GM20431 (cell line): ENCODE measurements at regions not wholly inside any gene's neighbourhood (a gene's known extent, or its start where the extent isn't known, plus 50 kb on each side); places are given as distances from the start of the nearest gene placed in this dataset.
"Not testable (repeated sequence)": the region's sequence is repeated elsewhere in the genome, so short reads cannot be mapped to it uniquely, and the experiment has no call there.

Experiments
- in situ Hi-C: fragments of 300-500 bp; cut with MseI, MboI; formaldehyde crosslinking; loops from one replicate; pipeline ENCODE4 v1.15.0; 2020; ENCODE audit warnings: low sequenced_read_pairs; ENCODE audit not compliant: unreplicated experiment

DNA sequence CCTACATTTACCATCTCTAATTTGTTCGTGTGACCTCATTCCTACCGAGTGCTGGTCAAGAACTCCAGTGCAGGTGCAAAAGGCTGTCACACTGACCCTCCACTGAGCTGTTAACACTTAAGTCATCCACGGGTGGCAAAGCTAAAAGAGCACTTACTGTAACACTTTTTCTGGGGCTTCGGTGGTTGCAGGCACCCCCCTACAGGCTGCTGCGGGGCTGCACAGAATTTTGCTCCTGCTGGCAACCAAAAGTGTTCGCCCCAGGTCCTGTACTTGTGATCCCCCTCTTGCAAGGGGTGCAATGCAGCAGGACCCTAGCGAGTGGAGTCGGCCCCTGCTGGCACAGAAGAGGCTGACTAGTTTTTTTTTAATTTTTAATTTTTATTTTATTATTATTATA lies 298.9 kb upstream of the CNTNAP2 start:
- in situ Hi-C loops, result no loop called here

DNA sequence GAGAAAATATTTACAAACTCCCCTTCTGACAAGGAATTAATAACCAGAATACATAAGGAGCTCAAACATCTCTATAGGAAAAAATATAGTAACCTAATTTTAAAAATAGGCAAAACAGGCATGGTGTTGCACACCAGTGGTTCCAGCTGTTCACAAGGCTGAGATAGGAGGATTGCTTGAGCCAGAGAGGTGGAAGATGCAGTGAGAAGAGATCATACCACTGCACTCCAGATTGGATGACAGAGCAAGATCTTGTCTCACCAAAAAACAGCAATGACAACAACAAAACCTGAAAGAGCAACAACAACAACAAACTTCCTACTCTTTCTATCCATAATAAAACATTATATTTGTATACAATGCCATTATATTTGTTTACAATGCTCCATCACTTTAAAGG lies 304.4 kb upstream of the CNTNAP2 start:
- in situ Hi-C loops, result no loop called here

DNA sequence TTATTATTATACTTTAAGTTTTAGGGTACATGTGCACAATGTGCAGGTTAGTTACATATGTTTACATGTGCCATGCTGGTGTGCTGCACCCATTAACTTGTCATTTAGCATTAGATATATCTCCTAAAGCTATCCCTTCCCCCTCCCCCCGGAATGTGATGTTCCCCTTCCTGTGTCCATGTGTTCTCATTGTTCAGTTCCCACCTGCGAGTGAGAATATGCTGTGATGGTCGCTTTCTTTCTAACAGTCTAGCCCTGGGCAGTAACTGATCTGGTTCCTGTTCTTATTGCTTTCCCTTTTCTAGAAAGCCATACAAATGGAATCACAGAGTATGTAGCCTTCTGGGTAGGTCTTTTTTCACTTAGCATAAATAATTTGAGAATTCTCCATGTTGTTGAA lies 311.1 kb upstream of the CNTNAP2 start:
- in situ Hi-C loops, result not testable (repeated sequence)

- in situ Hi-C loops, result no loop called here
These were observed 319.1 kb upstream of the CNTNAP2 start for GRCh38 chr7:145797507-145797906.

GRCh38 chr7:145795132-145795531 lies 321.5 kb upstream of the CNTNAP2 start:
- in situ Hi-C loops, result no loop called here

- in situ Hi-C loops, result no loop called here
These were observed 331.5 kb upstream of the CNTNAP2 start for GRCh38 chr7:145784809-145785780.

GRCh38 chr7:145781388-145781787 lies 335.2 kb upstream of the CNTNAP2 start:
- in situ Hi-C loops, result not testable (repeated sequence)

DNA sequence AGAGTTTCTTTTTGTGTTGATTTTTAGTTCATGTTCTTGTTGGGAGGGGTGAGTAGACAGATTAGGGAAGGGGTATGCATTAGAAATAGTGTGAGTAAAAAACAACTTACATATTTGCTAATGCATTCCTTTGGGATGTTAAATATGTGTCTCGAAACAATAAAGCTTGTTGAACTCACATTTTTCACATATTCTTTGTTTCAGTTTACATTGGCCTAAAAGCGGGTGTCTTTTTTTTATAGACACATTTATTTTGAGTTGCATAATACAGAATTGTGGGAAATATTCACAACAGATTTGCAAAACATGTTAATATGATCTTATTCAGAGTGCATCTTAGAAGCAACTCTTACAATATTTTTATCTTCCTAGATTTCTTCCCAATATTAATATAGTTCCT lies 337.5 kb upstream of the CNTNAP2 start:
- in situ Hi-C loops, result no loop called here

DNA sequence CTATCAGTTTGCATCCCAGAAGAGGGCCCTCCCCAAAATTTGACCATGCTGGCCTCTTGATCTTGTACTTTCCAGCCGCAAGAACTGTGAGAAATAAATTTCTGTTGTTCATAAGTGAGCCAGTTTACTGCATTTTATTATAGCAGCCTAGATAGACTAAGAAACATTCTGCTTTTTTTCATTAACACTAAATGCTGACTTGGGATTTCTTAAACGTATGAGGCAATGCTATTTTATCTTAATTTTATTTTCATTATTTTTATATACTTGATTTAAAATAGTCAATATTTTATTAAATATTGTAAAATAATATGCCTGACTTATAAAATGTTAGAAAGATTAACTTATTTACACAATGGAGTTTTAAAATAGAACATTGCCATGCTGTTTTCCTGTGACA lies 341.8 kb upstream of the CNTNAP2 start:
- in situ Hi-C loops, result no loop called here

DNA sequence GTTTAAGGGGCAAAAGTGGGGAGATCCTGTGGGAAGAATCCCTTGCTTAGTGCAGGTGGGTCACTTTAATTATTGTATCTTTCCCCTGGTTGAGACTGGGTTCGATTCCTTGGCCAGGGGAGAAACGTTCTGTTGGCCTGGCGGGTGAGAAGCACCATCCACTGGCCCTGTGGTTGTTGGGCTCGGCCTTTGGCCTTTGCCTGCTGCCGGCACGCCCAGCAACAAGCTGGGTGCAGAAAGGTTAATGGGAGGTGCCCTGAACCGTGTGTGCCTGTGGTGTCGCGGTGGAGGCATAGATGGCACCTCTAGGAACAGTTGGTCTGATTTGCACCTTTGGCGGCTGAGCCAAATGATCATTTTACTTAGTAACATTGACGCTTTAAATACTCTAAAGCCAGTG lies 363.6 kb upstream of the CNTNAP2 start:
- in situ Hi-C loops, result no loop called here

GRCh38 chr7:145737617-145738016 lies 379.0 kb upstream of the CNTNAP2 start:
- in situ Hi-C loops, result no loop called here

DNA sequence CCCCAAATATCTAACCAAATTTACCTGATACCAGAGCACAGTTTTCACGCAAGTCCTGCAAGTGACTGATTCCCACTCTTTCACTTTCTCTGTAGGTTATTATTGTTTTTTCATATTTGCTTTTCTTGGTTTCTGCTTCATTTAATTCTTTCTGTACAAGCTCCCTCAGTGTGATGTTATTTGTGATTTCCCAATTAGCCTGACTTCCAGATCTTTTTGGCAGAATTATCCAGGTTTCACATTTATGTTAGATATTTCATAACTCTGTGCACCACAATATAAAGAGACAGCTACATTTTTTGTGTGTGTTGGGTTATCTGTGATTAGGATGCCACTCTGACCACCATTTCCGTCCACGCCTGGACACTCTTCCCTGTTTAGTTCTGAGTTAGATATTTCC lies 381.5 kb upstream of the CNTNAP2 start:
- in situ Hi-C loops, result no loop called here

DNA sequence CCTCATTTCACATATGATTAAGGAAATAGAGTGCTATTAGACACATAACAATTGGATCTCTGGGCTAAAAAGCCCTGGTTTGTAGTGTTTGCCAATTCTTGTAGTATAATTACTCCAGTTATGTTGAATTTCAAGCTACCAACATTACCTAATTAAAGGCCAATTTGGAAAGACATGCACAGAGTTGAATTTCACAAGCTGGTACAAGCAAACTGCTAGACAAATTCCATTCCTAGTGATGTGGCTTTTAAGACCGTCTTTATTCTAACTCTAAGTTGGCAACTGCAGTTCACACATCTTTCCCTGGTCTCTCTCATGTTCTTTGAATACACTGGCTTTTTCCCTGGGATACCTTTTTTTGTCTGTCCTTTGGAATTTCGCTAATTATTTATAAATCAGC lies 384.1 kb upstream of the CNTNAP2 start:
- in situ Hi-C loops, result no loop called here

GRCh38 chr7:145729691-145730090 lies 386.9 kb upstream of the CNTNAP2 start:
- in situ Hi-C loops, result no loop called here

DNA sequence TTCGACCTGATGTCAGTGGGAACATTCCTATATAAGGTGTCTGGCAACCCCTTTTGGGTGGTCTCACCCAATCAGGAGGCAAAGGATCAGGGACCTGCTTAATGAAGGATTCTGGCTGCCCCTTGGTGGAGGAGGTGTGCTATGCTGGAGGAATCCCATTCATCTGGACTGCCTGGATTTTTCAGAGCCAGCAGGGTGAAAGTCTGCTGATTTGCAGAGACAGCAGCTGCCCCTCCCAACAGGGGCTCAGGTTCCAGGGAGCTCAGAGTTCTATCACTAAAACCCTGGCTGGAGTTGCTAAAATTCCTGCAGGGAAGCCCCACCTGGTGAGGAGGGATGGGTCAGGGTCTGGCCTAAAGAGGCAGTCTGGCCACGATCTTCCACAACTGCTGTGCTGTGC lies 398.5 kb upstream of the CNTNAP2 start:
- in situ Hi-C loops, result no loop called here

- in situ Hi-C loops, result no loop called here
These were observed 416.1 kb upstream of the CNTNAP2 start for GRCh38 chr7:145700488-145700887.

GRCh38 chr7:145698526-145699262 lies 417.9 kb upstream of the CNTNAP2 start:
- in situ Hi-C loops, result no loop called here

- in situ Hi-C loops, result not testable (repeated sequence)
These were observed 419.0 kb upstream of the CNTNAP2 start for GRCh38 chr7:145697412-145698107.

DNA sequence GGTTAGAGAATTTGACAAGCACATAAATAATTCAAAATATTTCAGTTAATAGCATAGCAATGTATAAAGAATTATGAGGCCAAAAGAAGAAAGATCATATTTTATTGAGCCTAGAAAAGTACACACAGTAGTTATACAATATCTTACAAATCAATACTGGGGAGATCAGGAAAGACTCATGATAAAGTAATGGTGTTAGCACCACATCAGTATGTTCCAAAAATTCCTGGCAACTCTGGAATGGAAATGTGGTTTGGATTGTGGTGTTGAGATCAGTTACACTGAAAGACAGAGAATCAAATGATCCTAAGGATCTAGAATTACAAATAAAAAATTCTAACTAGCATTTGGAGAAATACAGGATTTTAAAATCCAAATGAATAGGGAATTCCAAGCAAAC lies 420.5 kb upstream of the CNTNAP2 start:
- in situ Hi-C loops, result no loop called here

DNA sequence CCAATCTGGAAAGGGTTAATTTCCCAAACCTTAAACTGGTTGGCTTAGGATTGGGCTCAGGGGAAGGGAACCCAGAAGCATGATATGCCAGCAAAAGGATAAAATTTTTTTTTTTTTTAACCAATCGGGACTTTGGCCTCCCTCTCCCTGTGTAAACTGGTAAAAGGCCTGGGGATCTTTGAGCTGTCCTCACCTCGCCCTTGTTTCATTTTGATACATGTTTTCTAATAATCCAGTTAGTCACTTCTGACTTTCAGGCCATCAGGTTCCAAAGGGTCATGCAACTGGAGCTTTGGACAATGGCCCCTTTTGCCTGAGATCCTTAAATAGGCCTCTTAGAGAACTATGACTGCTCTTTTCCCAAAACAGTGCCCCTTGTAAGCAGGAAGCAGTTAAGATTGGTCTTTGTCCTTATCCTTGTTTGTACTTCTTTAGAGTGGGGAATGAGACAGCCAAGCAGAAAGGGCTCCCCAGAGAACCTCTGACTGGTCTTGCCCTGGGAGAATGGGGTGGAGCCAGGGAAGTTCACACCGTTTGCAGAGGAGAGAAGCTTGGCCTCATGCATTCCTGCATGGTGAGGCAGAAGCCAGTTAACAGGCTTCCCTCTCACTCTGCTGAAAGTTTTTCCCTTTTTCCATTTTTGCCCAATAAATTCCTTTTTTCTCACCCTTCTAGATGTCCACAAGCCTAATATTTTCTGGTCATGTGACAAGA lies 424.2 kb upstream of the CNTNAP2 start:
- in situ Hi-C loops, result no loop called here
